Liver (tissue), 7 donors: ENCODE measurements at regions not wholly inside any gene's neighbourhood (a gene's known extent, or its start where the extent isn't known, plus 50 kb on each side); places are given as distances from the start of the nearest gene placed in this dataset.
"Not testable (repeated sequence)": the region's sequence is repeated elsewhere in the genome, so short reads cannot be mapped to it uniquely, and the experiment has no call there.

Experiments used
- DNase-seq: peaks from one replicate; pipeline ENCODE4 v3.0.0-alpha.2; 2017; ENCODE audit warnings: low spot score
- H3K27ac ChIP-seq, 2 donors: one replicate each; pipeline ENCODE4 v1.7.0; 2013; ENCODE audit warnings: inconsistent platforms in 2 of 2, low read length in 2 of 2, control low read depth in 1 of 2, low read depth in 1 of 2, mild to moderate bottlenecking in 1 of 2
- H3K27me3 ChIP-seq, 4 donors: one replicate each; pipeline versions ENCODE4 v1.6.1 to v1.7.0; 2013; ENCODE audit warnings: low read length in 3 of 4, inconsistent platforms in 1 of 4, mild to moderate bottlenecking in 1 of 4, moderate library complexity in 1 of 4; ENCODE audit not compliant: control insufficient read depth in 4 of 4, insufficient read depth in 4 of 4
- H3K36me3 ChIP-seq, 4 donors: one replicate each; pipeline versions ENCODE4 v1.6.1 to v1.7.0; 2013; ENCODE audit warnings: low read length in 3 of 4, mild to moderate bottlenecking in 3 of 4, low read depth in 1 of 4, moderate library complexity in 1 of 4; ENCODE audit not compliant: control insufficient read depth in 4 of 4, insufficient read depth in 3 of 4
- H3K4me1 ChIP-seq, 4 donors: one replicate each; pipeline versions ENCODE4 v1.6.1 to v1.7.0; 2013; ENCODE audit warnings: low read length in 3 of 4, mild to moderate bottlenecking in 3 of 4, moderate library complexity in 1 of 4; ENCODE audit not compliant: control insufficient read depth in 4 of 4, insufficient read depth in 4 of 4
- H3K4me3 ChIP-seq, 3 donors: one replicate each; pipeline versions ENCODE4 v1.6.1 to v1.7.0; 2013; ENCODE audit warnings: low read length in 3 of 3, control low read depth in 1 of 3, low read depth in 1 of 3, mild to moderate bottlenecking in 1 of 3
- H3K9ac ChIP-seq, 2 donors: one replicate each; pipeline ENCODE4 v1.7.0; 2013; ENCODE audit warnings: low read length in 2 of 2, mild to moderate bottlenecking in 2 of 2, moderate library complexity in 2 of 2, control low read depth in 1 of 2, low read depth in 1 of 2
- H3K9me3 ChIP-seq, 4 donors: one replicate each; pipeline versions ENCODE4 v1.6.1 to v1.7.0; 2013; ENCODE audit warnings: low read length in 3 of 4; ENCODE audit not compliant: control insufficient read depth in 4 of 4
- ATF3 ChIP-seq: IDR thresholded peaks from 2 replicates; pipeline ENCODE4 v1.6.1; 2016; ENCODE audit warnings: antibody characterized with exemption
- EGR1 ChIP-seq, 2 donors: IDR thresholded peaks; 2 replicates each; pipeline ENCODE4 v1.6.1; 2016 to 2018; ENCODE audit warnings: antibody characterized with exemption in 2 of 2, low read depth in 2 of 2
- FOXA2 ChIP-seq: IDR thresholded peaks from 2 replicates; pipeline ENCODE4 v1.6.1; 2016; ENCODE audit warnings: antibody characterized with exemption
- GABPA ChIP-seq, 2 donors: IDR thresholded peaks in 1 of 2; conservative IDR thresholded peaks in 1 of 2; 2 replicates each; pipeline ENCODE4 v1.6.1; 2016; ENCODE audit warnings: antibody characterized with exemption in 2 of 2, mild to moderate bottlenecking in 1 of 2, moderate library complexity in 1 of 2
- HNF4A ChIP-seq, 2 donors: conservative IDR thresholded peaks; 2 replicates each; pipeline ENCODE4 v1.6.1; 2016; ENCODE audit warnings: antibody characterized with exemption in 2 of 2, mild to moderate bottlenecking in 2 of 2
- HNF4G ChIP-seq: IDR thresholded peaks from 2 replicates; pipeline ENCODE4 v1.6.1; 2016; ENCODE audit warnings: antibody characterized with exemption
- RAD21 ChIP-seq, 2 donors: IDR thresholded peaks; 2 replicates each; pipeline ENCODE4 v1.6.1; 2016; ENCODE audit warnings: antibody characterized with exemption in 2 of 2, mild to moderate bottlenecking in 2 of 2
- RXRA ChIP-seq, 2 donors: IDR thresholded peaks; 2 replicates each; pipeline ENCODE4 v1.6.1; 2017 to 2018; ENCODE audit warnings: antibody characterized with exemption in 2 of 2, mild to moderate bottlenecking in 1 of 2
- YY1 ChIP-seq: IDR thresholded peaks from 2 replicates; pipeline ENCODE4 v1.6.1; 2016; ENCODE audit warnings: antibody characterized with exemption, mild to moderate bottlenecking
- ZBTB33 ChIP-seq: IDR thresholded peaks from 2 replicates; pipeline ENCODE4 v1.6.1; 2016; ENCODE audit warnings: antibody characterized with exemption
- WGBS: extraction: QIAGEN DNeasy Blood & Tissue Kit; methylation state at CpG from one replicate; pipeline ENCODE4 v1.1.7; 2013; 5-methylcytosine and 5-hydroxymethylcytosine counted together
- TF ChIP-seq, protein P1 (sequence below): IDR thresholded peaks from 2 replicates; pipeline ENCODE4 v1.6.1; 2016; ENCODE audit warnings: antibody characterized with exemption
- donor health status: healthy.
- donor health status: healthy.
- donor health status: healthy.
- donor health status: healthy.

GRCh38 chr7:140261522-140261921, 84.7 kb upstream of the KDM7A start:
- H3K9me3 ChIP-seq, result no peaks in the 10 kb centered on the region
- no peaks in the 10 kb centered on the region for H3K4me1 ChIP-seq
- no peak overlapping the region for H3K4me3 ChIP-seq
- no peak overlapping the region for H3K27ac ChIP-seq
- 87% methylated on average over 1 of the region's 1 CpG for WGBS
- DNase-seq, result no peak
- no peaks in the 10 kb centered on the region for H3K36me3 ChIP-seq
- TF ChIP-seq, protein P1, sequence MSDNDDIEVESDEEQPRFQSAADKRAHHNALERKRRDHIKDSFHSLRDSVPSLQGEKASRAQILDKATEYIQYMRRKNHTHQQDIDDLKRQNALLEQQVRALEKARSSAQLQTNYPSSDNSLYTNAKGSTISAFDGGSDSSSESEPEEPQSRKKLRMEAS, result no peak
- TF ChIP-seq FOXA2 (no peak), HNF4A (conservative IDR thresholded peaks at IDR 0.05) (no peak), ATF3 (no peak), GABPA (IDR thresholded peaks at IDR 0.05 in 1 of 2, conservative IDR thresholded peaks at IDR 0.05 in 1 of 2) (no peak)
- no peak overlapping the region for H3K9ac ChIP-seq
- no peaks in the 10 kb centered on the region for H3K27me3 ChIP-seq

DNA sequence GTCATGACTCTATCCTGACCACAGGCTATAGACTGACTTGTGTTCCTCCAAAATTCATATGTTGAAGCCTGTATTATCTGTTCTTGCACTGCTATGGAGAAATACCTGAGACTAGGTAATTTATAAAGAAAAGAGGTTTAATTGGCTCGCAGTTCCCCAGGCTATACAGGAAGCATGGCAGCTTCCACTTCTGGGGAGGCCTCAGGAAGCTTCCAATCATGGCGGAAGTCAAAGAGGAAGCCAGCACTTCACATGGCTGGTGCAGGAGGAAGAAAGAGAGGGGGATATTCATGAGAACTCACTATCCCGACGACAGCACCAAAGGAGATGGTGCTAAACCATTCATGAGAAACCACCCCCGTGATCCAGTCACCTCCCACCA, 84.3 kb upstream of the KDM7A start:
- no peak for TF ChIP-seq RXRA (IDR thresholded peaks at IDR 0.05)
- TF ChIP-seq, protein P1, result no peak
- TF ChIP-seq HNF4G, result no peak
- Histone ChIP-seq H3K27ac (no peak overlapping the region), H3K9ac (no peak overlapping the region), H3K36me3 (no peaks in the 10 kb centered on the region), H3K4me3 (no peak overlapping the region), H3K27me3 (no peaks in the 10 kb centered on the region), H3K9me3 (no peaks in the 10 kb centered on the region), H3K4me1 (no peaks in the 10 kb centered on the region)
- no peak for DNase-seq
- WGBS, result 79% methylated on average over 5 of the region's 5 CpGs

- Histone ChIP-seq H3K9me3 (no peaks in the 10 kb centered on the region), H3K27ac (no peak overlapping the region), H3K4me1 (no peaks in the 10 kb centered on the region), H3K27me3 (no peaks in the 10 kb centered on the region), H3K4me3 (no peak overlapping the region), H3K36me3 (no peaks in the 10 kb centered on the region), H3K9ac (no peak overlapping the region)
- TF ChIP-seq ZBTB33 (no peak), EGR1 (IDR thresholded peaks at IDR 0.05; ENCODE audit: low read depth in 2 of 2) (no peak), ATF3 (no peak), RAD21 (IDR thresholded peaks at IDR 0.05) (no peak), YY1 (no peak)
- DNase-seq, result no peak
- 62% methylated on average over 10 of the region's 10 CpGs for WGBS
Measured at GRCh38 chr7:140260352-140261104, 83.7 kb upstream of the KDM7A start.

DNA sequence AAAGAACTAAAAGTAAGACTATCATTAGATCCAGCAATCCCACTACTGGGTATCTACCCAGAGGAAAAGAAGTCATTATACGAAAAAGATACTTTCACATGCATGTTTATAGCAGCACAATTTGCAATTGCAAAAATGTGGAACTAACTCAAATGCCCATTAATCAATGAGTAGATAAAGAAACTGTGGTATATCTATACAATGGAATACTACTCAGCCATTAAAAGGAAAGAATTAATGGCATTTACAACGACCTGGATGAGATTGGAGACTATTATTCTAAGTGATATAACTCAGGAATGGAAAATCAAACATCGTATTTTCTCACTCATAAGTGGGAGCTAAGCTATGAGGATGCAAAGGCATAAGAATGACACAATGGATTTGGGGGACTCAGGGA, 80.5 kb upstream of the KDM7A start:
- H3K36me3 ChIP-seq, H3K4me3 ChIP-seq, H3K27me3 ChIP-seq, H3K9me3 ChIP-seq, H3K9ac ChIP-seq, H3K27ac ChIP-seq, H3K4me1 ChIP-seq, DNase-seq: not testable (repeated sequence)
- 88% methylated on average over 3 of the region's 3 CpGs for WGBS

GRCh38 chr7:140254976-140255375, 78.2 kb upstream of the KDM7A start:
- H3K27me3 ChIP-seq, H3K4me1 ChIP-seq, H3K4me3 ChIP-seq, H3K9ac ChIP-seq, H3K9me3 ChIP-seq, H3K36me3 ChIP-seq, H3K27ac ChIP-seq, DNase-seq: not testable (repeated sequence)
- 97% methylated on average over 9 of the region's 9 CpGs for WGBS
